Motor neuron (in vitro differentiated cells): ENCODE measurements at regions not wholly inside any gene's neighbourhood (a gene's known extent, or its start where the extent isn't known, plus 50 kb on each side); places are given as distances from the start of the nearest gene placed in this dataset.

Source experiments
- ATAC-seq, 8 experiments: fragments of 200-7000 bp; cut with Tn5 transposase; replicated peaks in 6 of 8; 2 replicates each; pipeline ENCODE4 v1.8.0; 2021; ENCODE audit warnings: mild to moderate bottlenecking in 8 of 8, moderate library complexity in 8 of 8
- H3K27ac ChIP-seq, 2 donors: fragments of 250-450 bp; sonication (Bioruptor Pico); 2 replicates each; pipeline ENCODE4 v1.9.0; 2021; ENCODE audit warnings: antibody characterized with exemption in 2 of 2, mild to moderate bottlenecking in 2 of 2, moderate library complexity in 1 of 2
- H3K4me1 ChIP-seq, 2 donors: fragments of 250-450 bp; sonication (Bioruptor Pico); replicated peaks in 1 of 2; 2 replicates each; pipeline ENCODE4 v1.6.1; 2021; ENCODE audit warnings: antibody characterized with exemption in 2 of 2, mild to moderate bottlenecking in 2 of 2, moderate library complexity in 1 of 2
- H3K4me3 ChIP-seq, 5 donors: fragments of 250-450 bp; sonication (Bioruptor Pico); 2 replicates each; pipeline ENCODE4 v1.9.0; 2021; ENCODE audit warnings: antibody characterized with exemption in 5 of 5, mild to moderate bottlenecking in 5 of 5, moderate library complexity in 4 of 5
- WGBS, 10 experiments: fragments of 450-650 bp; shearing (Covaris generic); methylation state at CpG; one replicate each; pipeline ENCODE4 v1.0.0; 2022; 5-methylcytosine and 5-hydroxymethylcytosine counted together
- in situ Hi-C, 9 experiments: fragments of 400-800 bp; cut with MboI; loops; one replicate each; pipeline ENCODE4 v1.15.0; 2021; ENCODE audit warnings: low sequenced_read_pairs in 9 of 9, low pct_unique_long_range_greater_than_20kb in 2 of 9; ENCODE audit not compliant: unreplicated experiment in 9 of 9

DNA sequence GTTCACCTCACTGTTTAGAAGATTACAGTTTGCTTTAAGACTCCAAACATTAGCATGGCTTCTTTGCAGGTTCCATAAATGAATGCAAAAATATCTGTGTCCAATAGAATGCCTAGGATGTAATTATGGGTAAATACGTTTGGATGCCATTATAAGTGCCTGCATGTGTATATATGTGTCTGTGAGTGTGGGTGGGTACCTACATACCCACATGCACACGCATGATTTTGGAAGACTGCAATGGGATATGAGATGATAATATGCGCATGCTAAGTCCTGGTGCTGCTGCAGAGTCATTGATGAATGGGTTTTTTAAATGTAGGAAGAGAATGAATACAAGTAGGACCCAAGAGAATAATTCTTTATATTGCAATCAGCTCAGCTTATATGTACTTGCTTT lies 406.4 kb downstream of the ZSWIM6 start:
- no peak overlapping the region for H3K4me3 ChIP-seq
- in situ Hi-C loops = no loop called here
- peak overlapping the region in 1 of 2 donors; percentile 91 for H3K27ac ChIP-seq
- peaks cover 49 to 73% of the 10 kb centered on the region in 2 donors for H3K4me1 ChIP-seq
- WGBS, 10 experiments = 10 to 90% (median 74%) methylated on average over 1 to 3 of the region's 3 CpGs; no CpG with 5 or more reads in 2 of the 10 experiments
- peak in 6 of 8 experiments; percentile 21 to 39 (median 29) for ATAC-seq

DNA sequence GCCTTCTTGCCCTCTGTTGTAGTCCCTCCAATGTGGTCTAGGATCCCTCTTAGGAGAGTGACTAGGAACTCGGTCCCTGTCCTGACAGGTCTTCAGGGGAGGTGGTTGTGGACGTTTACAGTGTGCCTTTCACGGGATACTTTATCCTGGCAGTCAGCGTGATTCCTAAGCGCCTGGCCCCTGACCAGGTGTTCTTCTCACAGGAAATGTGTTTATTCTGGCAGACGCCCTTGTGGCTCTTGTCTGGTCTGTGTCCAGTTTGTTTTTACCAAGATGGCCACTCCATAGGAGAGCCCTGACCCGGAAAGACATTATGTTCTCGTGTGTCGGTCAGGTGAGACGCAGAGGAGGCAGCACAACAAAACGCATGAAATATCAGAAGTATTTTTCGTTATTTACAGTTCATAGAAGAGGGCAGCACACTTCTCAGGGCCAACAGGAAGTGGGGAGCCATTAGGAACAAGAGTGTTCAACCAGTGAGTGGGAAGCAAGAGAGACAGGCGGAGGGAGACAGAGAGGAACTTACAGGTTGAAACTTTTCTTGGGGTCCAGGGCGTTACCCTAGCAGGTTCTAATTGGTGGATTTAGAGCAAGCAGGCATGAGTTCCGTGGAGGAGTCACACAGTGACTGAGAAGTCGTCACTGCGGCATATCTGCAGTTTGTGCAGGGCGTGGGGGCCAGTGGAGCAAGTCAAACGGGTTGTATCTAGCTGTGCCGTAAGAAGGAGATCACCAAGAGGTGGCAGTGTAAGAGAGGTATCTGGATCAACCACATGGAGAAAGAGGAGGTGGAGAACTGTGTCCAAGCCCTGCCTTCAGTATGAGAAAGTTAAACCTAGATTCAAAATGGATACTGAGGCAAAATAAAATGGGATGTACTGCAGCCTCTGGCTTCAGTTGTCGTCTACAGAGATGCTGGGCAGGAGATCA lies 412.9 kb downstream of the ZSWIM6 start:
- 10 to 100% (median 90%) methylated on average over 2 to 17 of the region's 21 CpGs; no CpG with 5 or more reads in 1 of the 10 experiments for WGBS, 10 experiments
- in situ Hi-C loops = no loop called here
- Histone ChIP-seq H3K4me3 (no peak overlapping the region), H3K27ac (no peak overlapping the region), H3K4me1 (peaks cover 20 to 39% of the 10 kb centered on the region in 2 donors)
- ATAC-seq = no peak

DNA sequence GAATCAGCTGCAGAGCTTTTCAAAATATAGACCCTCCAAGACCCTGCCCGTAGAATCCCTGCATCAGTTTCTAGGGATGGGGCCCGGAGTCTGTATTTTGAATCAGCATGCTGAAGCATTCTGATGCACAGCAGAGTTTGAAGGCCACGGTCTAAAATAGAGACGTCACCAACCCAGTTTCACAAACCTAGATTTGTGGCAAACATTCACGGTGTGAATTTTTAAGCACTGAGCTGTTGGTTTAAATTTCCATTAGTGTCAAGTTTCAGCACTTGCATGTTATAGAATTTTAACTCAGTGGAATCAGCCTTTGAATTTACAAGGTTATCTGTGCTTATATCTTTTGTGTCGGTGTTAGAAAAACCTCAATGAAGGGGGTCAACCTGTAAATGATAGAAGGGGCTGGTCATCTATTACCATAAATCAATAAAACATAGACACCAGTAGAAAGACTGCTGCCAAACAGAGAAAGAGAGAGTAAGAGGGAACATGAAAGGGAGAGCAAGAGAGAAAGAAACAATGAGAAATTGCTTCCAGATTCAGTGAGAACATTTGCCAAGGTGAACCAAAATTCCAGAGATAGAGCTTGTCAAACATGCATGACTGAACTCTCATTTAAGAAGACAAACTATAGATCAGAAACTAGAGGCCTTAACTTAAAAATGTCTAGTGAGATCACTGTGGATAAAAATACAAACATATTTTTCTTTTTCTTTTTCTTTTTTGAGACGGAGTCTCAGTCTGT lies 414.9 kb downstream of the ZSWIM6 start:
- peaks cover 18 to 26% of the 10 kb centered on the region in 2 donors for H3K4me1 ChIP-seq
- no peak overlapping the region for H3K4me3 ChIP-seq
- no peak overlapping the region for H3K27ac ChIP-seq
- in situ Hi-C loops = no loop called here
- peak in 2 of 8 experiments; percentile 19 to 59 for ATAC-seq
- 14 to 85% (median 36%) methylated on average over 2 to 6 of the region's 7 CpGs for WGBS, 10 experiments

DNA sequence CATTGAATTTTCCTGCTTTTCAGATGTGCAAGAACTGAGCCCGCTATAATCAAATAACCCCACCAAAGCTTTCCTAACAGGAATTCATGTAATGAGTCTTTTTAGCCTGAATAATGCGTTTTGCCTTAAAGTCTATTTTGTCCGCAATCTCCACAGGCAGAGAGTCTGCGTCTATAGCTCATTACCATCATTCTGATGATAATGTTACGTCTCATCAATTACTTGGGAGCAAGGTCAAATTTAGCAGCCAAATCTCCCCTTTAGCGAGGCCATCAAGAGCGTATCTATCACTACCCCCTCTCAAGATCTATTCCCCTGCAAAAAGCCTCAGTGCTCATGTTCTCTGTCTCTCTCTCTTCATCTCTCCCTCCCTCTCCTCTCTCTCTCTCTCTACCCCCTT lies 416.1 kb downstream of the ZSWIM6 start:
- H3K4me3 ChIP-seq = no peak overlapping the region
- peak in 4 of 8 experiments; percentile 40 to 47 (median 46) for ATAC-seq
- peaks cover 18 to 26% of the 10 kb centered on the region in 2 donors for H3K4me1 ChIP-seq
- 0 to 78% (median 38%) methylated on average over 1 to 7 of the region's 7 CpGs for WGBS, 10 experiments
- peak overlapping the region in 1 of 2 donors; percentile 45 for H3K27ac ChIP-seq
- in situ Hi-C loops = no loop called here

GRCh38 chr5:61748651-61749050 lies 416.6 kb downstream of the ZSWIM6 start:
- in situ Hi-C loops = no loop called here
- no peak overlapping the region for H3K4me3 ChIP-seq
- H3K4me1 ChIP-seq = peaks cover 18 to 26% of the 10 kb centered on the region in 2 donors
- 14 to 100% (median 89%) methylated on average over 1 of the region's 1 CpG for WGBS, 10 experiments
- ATAC-seq = no peak
- peak overlapping the region in 1 of 2 donors; percentile 45 for H3K27ac ChIP-seq

DNA sequence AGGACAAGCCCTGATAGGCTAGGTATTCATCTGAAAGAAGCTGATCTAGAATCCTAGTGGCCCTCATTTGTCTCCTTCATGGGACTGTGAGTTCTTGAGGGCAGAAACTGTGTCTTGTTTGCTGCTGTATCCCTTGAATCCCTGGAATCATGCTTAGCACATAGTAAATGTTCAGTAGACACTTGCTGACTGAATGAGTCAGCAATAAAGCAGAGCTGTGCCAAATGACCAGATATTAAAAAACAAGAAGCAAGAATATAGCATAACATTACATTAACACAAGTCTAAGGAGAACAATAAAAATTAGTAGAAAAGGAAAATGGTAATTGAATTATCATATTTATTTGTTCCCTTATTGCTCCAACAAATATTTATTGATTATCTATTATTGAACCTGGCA lies 420.5 kb downstream of the ZSWIM6 start:
- in situ Hi-C loops = no loop called here

GRCh38 chr5:61754792-61755191 lies 422.7 kb downstream of the ZSWIM6 start:
- H3K4me3 ChIP-seq = no peak overlapping the region
- peak in 2 of 8 experiments; percentile 43 to 46 for ATAC-seq
- peaks cover 6 to 18% of the 10 kb centered on the region in 2 donors for H3K4me1 ChIP-seq
- H3K27ac ChIP-seq = no peak overlapping the region
- in situ Hi-C loops = no loop called here
- WGBS, 10 experiments = 0 to 90% (median 57%) methylated on average over 1 of the region's 1 CpG; no CpG with 5 or more reads in 1 of the 10 experiments

More for the DNA sequence above, 420.5 kb downstream of the ZSWIM6 start:
- peaks cover 14 to 31% of the 10 kb centered on the region in 2 donors for H3K4me1 ChIP-seq
- H3K27ac ChIP-seq = no peak overlapping the region
- ATAC-seq = no peak
- H3K4me3 ChIP-seq = no peak overlapping the region

GRCh38 chr5:61755726-61756222 lies 423.7 kb downstream of the ZSWIM6 start:
- WGBS, 10 experiments = 3 to 100% (median 81%) methylated on average over 2 to 4 of the region's 4 CpGs; no CpG with 5 or more reads in 1 of the 10 experiments
- in situ Hi-C loops = no loop called here
- peak in 3 of 8 experiments; percentile 46 to 90 (median 56) for ATAC-seq
- H3K4me3 ChIP-seq = no peak overlapping the region
- H3K4me1 ChIP-seq = peaks cover 6 to 18% of the 10 kb centered on the region in 2 donors
- H3K27ac ChIP-seq = peak overlapping the region in 1 of 2 donors; percentile 43

- peak in 2 of 8 experiments; percentile 40 to 43 for ATAC-seq
- H3K4me3 ChIP-seq = no peak overlapping the region
- no peak overlapping the region for H3K27ac ChIP-seq
- in situ Hi-C loops = no loop called here
- WGBS, 10 experiments = 13 to 93% (median 69%) methylated on average over 2 to 6 of the region's 6 CpGs
- H3K4me1 ChIP-seq = peaks cover 6 to 18% of the 10 kb centered on the region in 2 donors
Measured at GRCh38 chr5:61758711-61759110, 426.7 kb downstream of the ZSWIM6 start.

GRCh38 chr5:61765471-61765870 lies 433.4 kb downstream of the ZSWIM6 start:
- in situ Hi-C loops = no loop called here
- WGBS, 10 experiments = 0 to 89% (median 48%) methylated on average over 1 of the region's 1 CpG; no CpG with 5 or more reads in 2 of the 10 experiments

GRCh38 chr5:61766141-61766540 lies 434.1 kb downstream of the ZSWIM6 start:
- Histone ChIP-seq H3K4me3 (no peak overlapping the region), H3K4me1 (no peaks in the 10 kb centered on the region), H3K27ac (no peak overlapping the region)
- in situ Hi-C loops = no loop called here
- WGBS, 10 experiments = 20 to 100% (median 79%) methylated on average over 2 to 3 of the region's 3 CpGs; no CpG with 5 or more reads in 1 of the 10 experiments
- ATAC-seq = no peak

More at GRCh38 chr5:61765471-61765870, 433.4 kb downstream of the ZSWIM6 start:
- Histone ChIP-seq H3K4me3 (no peak overlapping the region), H3K27ac (no peak overlapping the region), H3K4me1 (no peaks in the 10 kb centered on the region)
- ATAC-seq = no peak

- in situ Hi-C loops = no loop called here
- H3K4me1 ChIP-seq = no peaks in the 10 kb centered on the region
- H3K27ac ChIP-seq = no peak overlapping the region
- 7 to 92% (median 65%) methylated on average over 2 to 7 of the region's 7 CpGs for WGBS, 10 experiments
- H3K4me3 ChIP-seq = no peak overlapping the region
- ATAC-seq = no peak
Measured at GRCh38 chr5:61767231-61768080, 435.4 kb downstream of the ZSWIM6 start.
